ENCODE measurements at regions not wholly inside any gene's neighbourhood (a gene's known extent, or its start where the extent isn't known, plus 50 kb on each side); places are given as distances from the start of the nearest gene placed in this dataset.

GRCh38 chr7:11221984-11222383 is 248.3 kb downstream of the PHF14 start:
- H3K4me1 ChIP-seq = no peaks in the 10 kb centered on the region
- no peaks in the 10 kb centered on the region for H3K36me3 ChIP-seq
- no peak overlapping the region for H3K4me3 ChIP-seq
- intact Hi-C loops (cut with DNase I) = no loop called here
- H3K27me3 ChIP-seq = no peaks in the 10 kb centered on the region
- no peak overlapping the region for H3K27ac ChIP-seq
- H3K9me3 ChIP-seq = no peaks in the 10 kb centered on the region
- TF ChIP-seq CTCF (IDR thresholded peaks at IDR 0.05) = no peak
- no peak for DNase-seq (ENCODE audit: low spot score in 2 of 2)

GRCh38 chr7:11224535-11224934 is 250.9 kb downstream of the PHF14 start:
- Histone ChIP-seq H3K4me3 (no peak overlapping the region), H3K27me3 (no peaks in the 10 kb centered on the region), H3K9me3 (no peaks in the 10 kb centered on the region), H3K4me1 (no peaks in the 10 kb centered on the region), H3K27ac (no peak overlapping the region), H3K36me3 (no peaks in the 10 kb centered on the region)
- intact Hi-C loops (cut with DNase I) = no loop called here
- no peak for DNase-seq (ENCODE audit: low spot score in 2 of 2)
- TF ChIP-seq CTCF (IDR thresholded peaks at IDR 0.05) = no peak

GRCh38 chr7:11228515-11228914 is 254.8 kb downstream of the PHF14 start:
- DNase-seq (ENCODE audit: low spot score in 2 of 2) = no peak
- TF ChIP-seq CTCF (IDR thresholded peaks at IDR 0.05) = no peak
- intact Hi-C loops (cut with DNase I) = no loop called here
- H3K4me1 ChIP-seq = no peaks in the 10 kb centered on the region
- no peaks in the 10 kb centered on the region for H3K9me3 ChIP-seq
- no peak overlapping the region for H3K4me3 ChIP-seq
- H3K27ac ChIP-seq = no peak overlapping the region
- H3K27me3 ChIP-seq = no peaks in the 10 kb centered on the region
- no peaks in the 10 kb centered on the region for H3K36me3 ChIP-seq

GRCh38 chr7:11231190-11231589 is 257.5 kb downstream of the PHF14 start:
- no peak overlapping the region for H3K27ac ChIP-seq
- intact Hi-C loops (cut with DNase I) = no loop called here
- no peak for TF ChIP-seq CTCF (IDR thresholded peaks at IDR 0.05)

GRCh38 chr7:11232462-11232861 is 258.8 kb downstream of the PHF14 start:
- intact Hi-C loops (cut with DNase I) = no loop called here
- H3K27me3 ChIP-seq = no peaks in the 10 kb centered on the region
- no peak for DNase-seq (ENCODE audit: low spot score in 2 of 2)
- H3K4me3 ChIP-seq = no peak overlapping the region
- H3K27ac ChIP-seq = no peak overlapping the region
- no peak for TF ChIP-seq CTCF (IDR thresholded peaks at IDR 0.05)
- no peaks in the 10 kb centered on the region for H3K9me3 ChIP-seq
- H3K4me1 ChIP-seq = no peaks in the 10 kb centered on the region
- no peaks in the 10 kb centered on the region for H3K36me3 ChIP-seq

More at GRCh38 chr7:11231190-11231589, 257.5 kb downstream of the PHF14 start:
- no peak for DNase-seq (ENCODE audit: low spot score in 2 of 2)
- H3K4me3 ChIP-seq = no peak overlapping the region
- no peaks in the 10 kb centered on the region for H3K36me3 ChIP-seq
- no peaks in the 10 kb centered on the region for H3K4me1 ChIP-seq
- H3K9me3 ChIP-seq = no peaks in the 10 kb centered on the region
- no peaks in the 10 kb centered on the region for H3K27me3 ChIP-seq

- intact Hi-C loops (cut with DNase I) = no loop called here
- no peak overlapping the region for H3K4me3 ChIP-seq
- no peak for TF ChIP-seq CTCF (IDR thresholded peaks at IDR 0.05)
- no peaks in the 10 kb centered on the region for H3K9me3 ChIP-seq
- H3K27ac ChIP-seq = no peak overlapping the region
- H3K27me3 ChIP-seq = no peaks in the 10 kb centered on the region
- H3K4me1 ChIP-seq = no peaks in the 10 kb centered on the region
- DNase-seq (ENCODE audit: low spot score in 2 of 2) = no peak
- no peaks in the 10 kb centered on the region for H3K36me3 ChIP-seq
Observed at GRCh38 chr7:11233871-11234270, 260.2 kb downstream of the PHF14 start.
